A172 (cell line): ENCODE measurements at regions not wholly inside any gene's neighbourhood (a gene's known extent, or its start where the extent isn't known, plus 50 kb on each side); places are given as distances from the start of the nearest gene placed in this dataset.

Source experiments
- DNase-seq: peaks from one replicate; pipeline ENCODE4 v3.0.0-alpha.2; 2015; ENCODE audit warnings: low spot score

- no peak for DNase-seq
These were observed 70.3 kb upstream of the SLC22A23 start for GRCh38 chr6:3526962-3527650.

GRCh38 chr6:3525915-3526314 is 69.1 kb upstream of the SLC22A23 start:
- no peak for DNase-seq

- no peak for DNase-seq
These were observed 67.6 kb upstream of the SLC22A23 start for GRCh38 chr6:3524456-3524855.

- no peak for DNase-seq
These were observed 67.1 kb upstream of the SLC22A23 start for GRCh38 chr6:3523966-3524365.

- peak; percentile 37 for DNase-seq
These were observed 66.4 kb upstream of the SLC22A23 start for GRCh38 chr6:3523271-3523670.

GRCh38 chr6:3522561-3523260 is 65.9 kb upstream of the SLC22A23 start:
- peak; percentile 82 for DNase-seq

GRCh38 chr6:3520281-3521230 is 63.7 kb upstream of the SLC22A23 start:
- DNase-seq, result no peak

GRCh38 chr6:3518356-3519190 is 61.7 kb upstream of the SLC22A23 start:
- DNase-seq, result peak; percentile 72

- DNase-seq, result peak; percentile 41
These were observed 60.5 kb upstream of the SLC22A23 start for GRCh38 chr6:3517350-3517749.

GRCh38 chr6:3516092-3516491 is 59.2 kb upstream of the SLC22A23 start:
- peak; percentile 59 for DNase-seq

- no peak for DNase-seq
These were observed 58.8 kb upstream of the SLC22A23 start for GRCh38 chr6:3515669-3516068.

GRCh38 chr6:3513416-3513815 is 56.6 kb upstream of the SLC22A23 start:
- no peak for DNase-seq

GRCh38 chr6:3512832-3513231 is 56.0 kb upstream of the SLC22A23 start:
- DNase-seq, result no peak

GRCh38 chr6:3510617-3511016 is 53.8 kb upstream of the SLC22A23 start:
- DNase-seq, result no peak

GRCh38 chr6:3510178-3510577 is 53.3 kb upstream of the SLC22A23 start:
- no peak for DNase-seq

- no peak for DNase-seq
These were observed 52.5 kb upstream of the SLC22A23 start for GRCh38 chr6:3509336-3509735.

GRCh38 chr6:3506751-3507383 is 50.0 kb upstream of the SLC22A23 start:
- no peak for DNase-seq
